PFSK-1 (cell line): ENCODE measurements at regions not wholly inside any gene's neighbourhood (a gene's known extent, or its start where the extent isn't known, plus 50 kb on each side); places are given as distances from the start of the nearest gene placed in this dataset.

Experiments
- FOXP2 ChIP-seq: optimal IDR thresholded peaks from 2 replicates; pipeline ENCODE3; 2011; ENCODE audit warnings: borderline replicate concordance, control low read depth, inconsistent platforms; ENCODE audit not compliant: insufficient read depth; ENCODE audit errors: extremely low read length, extremely low read depth
- POLR2AphosphoS5 ChIP-seq: IDR thresholded peaks from 2 replicates; pipeline ENCODE4 v1.6.1; 2012; ENCODE audit warnings: low read depth, mild to moderate bottlenecking, control low read depth, low read length, moderate library complexity
- SIN3A ChIP-seq: IDR thresholded peaks from 2 replicates; pipeline ENCODE4 v1.6.1; 2012; ENCODE audit warnings: mild to moderate bottlenecking, low read length, moderate library complexity, borderline replicate concordance; ENCODE audit not compliant: insufficient read depth
- TAF1 ChIP-seq: IDR thresholded peaks from 2 replicates; pipeline ENCODE4 v1.6.1; 2012; ENCODE audit warnings: low read length, control low read depth, borderline replicate concordance; ENCODE audit not compliant: insufficient read depth
- TF ChIP-seq, protein P1 (sequence below), 2 experiments: IDR thresholded peaks; 2 replicates each; pipeline versions ENCODE4 v1.6.1 to v1.8.0; 2011 to 2012; ENCODE audit warnings: low read depth in 2 of 2, low read length in 2 of 2, control low read depth in 1 of 2, inconsistent platforms in 1 of 2, mild to moderate bottlenecking in 1 of 2, moderate library complexity in 1 of 2; ENCODE audit not compliant: insufficient read depth in 1 of 2

DNA sequence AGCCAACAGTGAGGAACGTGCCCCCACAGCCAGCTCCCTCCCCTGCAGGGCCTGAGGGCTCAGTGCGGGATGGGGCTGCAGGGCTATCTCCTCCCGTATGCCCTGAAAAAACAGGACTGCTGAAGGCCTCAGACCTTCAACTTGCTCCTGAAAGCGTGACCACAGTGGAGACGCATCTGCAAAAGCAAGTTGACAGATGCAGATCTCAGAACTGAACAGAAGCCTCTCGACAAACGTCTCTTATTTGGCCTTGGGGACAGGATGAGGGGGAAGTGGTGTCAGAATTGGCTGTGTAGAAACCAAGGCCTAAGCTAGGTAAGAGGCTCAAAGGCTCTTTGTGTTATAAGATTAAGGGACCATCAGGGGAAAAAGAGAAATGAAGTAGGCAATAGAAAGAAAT, 120.7 kb upstream of the SLC22A23 start:
- TF ChIP-seq FOXP2 (no peak), POLR2AphosphoS5 (no peak), TAF1 (no peak), SIN3A (no peak)
- TF ChIP-seq, protein P1, sequence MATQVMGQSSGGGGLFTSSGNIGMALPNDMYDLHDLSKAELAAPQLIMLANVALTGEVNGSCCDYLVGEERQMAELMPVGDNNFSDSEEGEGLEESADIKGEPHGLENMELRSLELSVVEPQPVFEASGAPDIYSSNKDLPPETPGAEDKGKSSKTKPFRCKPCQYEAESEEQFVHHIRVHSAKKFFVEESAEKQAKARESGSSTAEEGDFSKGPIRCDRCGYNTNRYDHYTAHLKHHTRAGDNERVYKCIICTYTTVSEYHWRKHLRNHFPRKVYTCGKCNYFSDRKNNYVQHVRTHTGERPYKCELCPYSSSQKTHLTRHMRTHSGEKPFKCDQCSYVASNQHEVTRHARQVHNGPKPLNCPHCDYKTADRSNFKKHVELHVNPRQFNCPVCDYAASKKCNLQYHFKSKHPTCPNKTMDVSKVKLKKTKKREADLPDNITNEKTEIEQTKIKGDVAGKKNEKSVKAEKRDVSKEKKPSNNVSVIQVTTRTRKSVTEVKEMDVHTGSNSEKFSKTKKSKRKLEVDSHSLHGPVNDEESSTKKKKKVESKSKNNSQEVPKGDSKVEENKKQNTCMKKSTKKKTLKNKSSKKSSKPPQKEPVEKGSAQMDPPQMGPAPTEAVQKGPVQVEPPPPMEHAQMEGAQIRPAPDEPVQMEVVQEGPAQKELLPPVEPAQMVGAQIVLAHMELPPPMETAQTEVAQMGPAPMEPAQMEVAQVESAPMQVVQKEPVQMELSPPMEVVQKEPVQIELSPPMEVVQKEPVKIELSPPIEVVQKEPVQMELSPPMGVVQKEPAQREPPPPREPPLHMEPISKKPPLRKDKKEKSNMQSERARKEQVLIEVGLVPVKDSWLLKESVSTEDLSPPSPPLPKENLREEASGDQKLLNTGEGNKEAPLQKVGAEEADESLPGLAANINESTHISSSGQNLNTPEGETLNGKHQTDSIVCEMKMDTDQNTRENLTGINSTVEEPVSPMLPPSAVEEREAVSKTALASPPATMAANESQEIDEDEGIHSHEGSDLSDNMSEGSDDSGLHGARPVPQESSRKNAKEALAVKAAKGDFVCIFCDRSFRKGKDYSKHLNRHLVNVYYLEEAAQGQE (IDR thresholded peaks at IDR 0.05; ENCODE audit: insufficient read depth in 1 of 2, low read depth in 2 of 2, low read length in 2 of 2): no peak

DNA sequence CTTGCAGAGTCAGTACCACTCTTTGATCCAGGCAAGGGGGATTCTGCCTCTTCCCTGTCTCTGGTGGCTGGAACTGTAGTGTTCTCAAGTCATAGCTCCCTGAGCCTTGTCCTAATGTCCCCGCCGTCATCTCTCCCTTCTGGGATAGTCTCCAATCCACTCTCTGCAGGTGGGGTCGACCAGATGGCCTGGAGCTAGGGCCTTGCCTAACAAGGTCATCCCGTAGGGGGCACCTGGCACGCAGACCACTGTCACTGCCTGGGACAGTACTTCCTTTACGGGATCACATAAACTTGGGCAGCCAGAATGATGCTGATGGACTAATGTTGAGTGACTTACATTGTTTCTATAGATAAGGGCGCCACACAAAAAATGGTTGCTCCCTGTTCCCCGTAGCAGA, 118.9 kb upstream of the SLC22A23 start:
- TF ChIP-seq TAF1: no peak
- TF ChIP-seq, protein P1 (IDR thresholded peaks at IDR 0.05; ENCODE audit: insufficient read depth in 1 of 2, low read depth in 2 of 2, low read length in 2 of 2): no peak
- TF ChIP-seq POLR2AphosphoS5: no peak

DNA sequence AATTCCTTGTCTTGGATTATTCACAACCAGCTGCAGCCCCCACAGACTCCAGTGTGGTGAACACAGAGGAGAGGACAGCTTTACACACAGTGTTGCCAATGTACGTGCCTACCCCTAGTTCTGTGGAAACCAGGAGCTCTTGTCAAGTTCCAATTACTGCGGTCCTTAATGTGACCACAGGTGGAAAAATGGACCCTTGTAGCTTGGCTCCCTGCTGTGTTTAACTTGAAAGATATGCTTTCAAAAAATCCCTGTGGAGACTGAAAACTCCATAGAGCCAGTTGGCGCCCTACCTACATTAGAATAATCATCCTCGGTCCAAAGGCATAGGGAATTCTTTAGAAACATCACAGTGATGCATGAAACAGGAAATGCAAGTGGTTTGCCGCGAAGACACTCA, 118.3 kb upstream of the SLC22A23 start:
- TF ChIP-seq SIN3A (no peak), TAF1 (no peak)

DNA sequence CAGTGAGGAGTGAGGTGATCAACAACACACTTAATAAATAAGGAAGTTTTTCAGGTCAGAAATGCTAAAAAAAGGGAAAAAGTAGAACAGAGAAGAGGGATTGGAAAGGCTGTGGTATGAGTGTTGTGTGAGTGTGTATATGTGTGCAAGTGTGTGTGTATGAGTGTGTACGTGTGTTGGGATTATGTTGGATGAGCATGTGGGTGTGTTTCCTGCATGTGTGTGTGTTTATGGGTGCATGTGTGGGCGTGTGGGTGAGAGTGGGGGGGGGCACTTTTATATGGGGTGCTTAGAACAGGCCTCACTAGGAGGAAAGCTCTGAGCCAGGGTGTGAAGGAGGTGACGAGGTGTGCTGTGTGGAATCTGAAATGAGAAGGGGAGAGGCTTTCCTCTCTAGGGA, 116.8 kb upstream of the SLC22A23 start:
- TF ChIP-seq POLR2AphosphoS5 (no peak), TAF1 (no peak), FOXP2 (no peak), SIN3A (no peak)
- TF ChIP-seq, protein P1 (IDR thresholded peaks at IDR 0.05; ENCODE audit: insufficient read depth in 1 of 2, low read depth in 2 of 2, low read length in 2 of 2): no peak

DNA sequence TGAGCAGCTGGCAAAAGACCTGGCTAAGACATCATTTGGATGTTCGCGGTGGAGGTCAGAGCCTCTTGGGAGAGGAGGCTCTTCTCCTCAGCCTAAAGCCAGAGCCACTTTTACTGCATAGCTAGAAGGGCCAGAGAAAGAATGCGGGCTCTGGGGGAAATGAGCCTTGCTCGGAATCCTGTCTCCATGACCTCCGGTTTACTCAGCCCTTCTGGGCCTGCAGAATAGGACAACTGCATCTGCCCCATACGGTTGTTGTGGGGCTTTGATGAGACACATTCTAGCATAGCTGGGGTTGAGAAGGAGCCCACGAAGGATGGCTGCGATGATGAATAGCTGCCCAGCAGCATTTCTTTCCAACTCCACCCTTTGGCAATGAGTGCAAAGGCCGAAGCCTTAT, 115.0 kb upstream of the SLC22A23 start:
- no peak for TF ChIP-seq SIN3A
- no peak for TF ChIP-seq TAF1
- no peak for TF ChIP-seq FOXP2
- no peak for TF ChIP-seq POLR2AphosphoS5
- TF ChIP-seq, protein P1 (IDR thresholded peaks at IDR 0.05; ENCODE audit: insufficient read depth in 1 of 2, low read depth in 2 of 2, low read length in 2 of 2): no peak

DNA sequence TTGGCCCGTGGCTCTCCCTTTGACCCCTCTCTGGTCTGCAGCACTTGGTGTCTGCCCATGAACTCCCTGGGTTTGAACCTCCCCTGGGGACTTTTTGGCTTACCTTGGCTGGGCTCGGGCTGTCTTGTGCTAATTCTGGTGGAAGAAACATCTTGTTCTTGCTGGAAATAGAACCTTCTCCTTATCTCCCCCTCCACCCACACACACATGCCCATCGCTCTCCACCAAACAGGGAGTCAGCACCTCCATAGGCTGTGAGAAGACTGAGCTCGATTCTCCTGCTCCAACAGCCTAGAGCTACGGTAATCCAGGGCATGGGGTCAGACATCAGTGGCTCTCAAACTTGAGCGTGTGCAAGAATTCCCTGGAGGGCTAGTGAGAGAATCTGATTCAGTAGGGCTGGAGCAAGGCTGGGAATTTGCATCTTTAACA, 114.4 kb upstream of the SLC22A23 start:
- TF ChIP-seq, protein P1 (IDR thresholded peaks at IDR 0.05; ENCODE audit: insufficient read depth in 1 of 2, low read depth in 2 of 2, low read length in 2 of 2): no peak
- TF ChIP-seq FOXP2 (no peak), TAF1 (no peak), SIN3A (no peak), POLR2AphosphoS5 (no peak)
